Parathyroid adenoma (tissue), 2 donors: ENCODE measurements at regions not wholly inside any gene's neighbourhood (a gene's known extent, or its start where the extent isn't known, plus 50 kb on each side); places are given as distances from the start of the nearest gene placed in this dataset.
"Not testable (repeated sequence)": the region's sequence is repeated elsewhere in the genome, so short reads cannot be mapped to it uniquely, and the experiment has no call there.

Experiments
- H2AFZ ChIP-seq: fragments of 300-600 bp; sonication (generic); one replicate; pipeline ENCODE4 v1.7.0; 2017; ENCODE audit warnings: antibody characterized with exemption, mild to moderate bottlenecking
- H3K27ac ChIP-seq: fragments of 300-600 bp; sonication (generic); one replicate; pipeline ENCODE4 v1.7.0; 2017
- H3K27me3 ChIP-seq: fragments of 300-600 bp; sonication (generic); one replicate; pipeline ENCODE4 v1.7.0; 2017; ENCODE audit warnings: low read length; ENCODE audit not compliant: control insufficient read depth, insufficient read depth
- H3K36me3 ChIP-seq: fragments of 300-600 bp; sonication (generic); one replicate; pipeline ENCODE4 v1.7.0; 2017; ENCODE audit warnings: low read length; ENCODE audit not compliant: control insufficient read depth, insufficient read depth
- H3K4me1 ChIP-seq: fragments of 300-600 bp; sonication (generic); one replicate; pipeline ENCODE4 v1.7.0; 2017; ENCODE audit warnings: control low read depth
- H3K4me2 ChIP-seq: fragments of 300-600 bp; sonication (generic); one replicate; pipeline ENCODE4 v1.7.0; 2017; ENCODE audit warnings: low read length
- H3K4me3 ChIP-seq: fragments of 300-600 bp; sonication (generic); one replicate; pipeline ENCODE4 v1.7.0; 2017; ENCODE audit warnings: low read depth, low read length
- H3K79me2 ChIP-seq: fragments of 300-600 bp; sonication (generic); one replicate; pipeline ENCODE4 v1.7.0; 2017; ENCODE audit warnings: control low read depth
- H3K9ac ChIP-seq: fragments of 300-600 bp; sonication (generic); one replicate; pipeline ENCODE4 v1.7.0; 2017; ENCODE audit warnings: mild to moderate bottlenecking
- H3K9me3 ChIP-seq: fragments of 300-600 bp; sonication (generic); one replicate; pipeline ENCODE4 v1.7.0; 2017; ENCODE audit warnings: low read length; ENCODE audit not compliant: control insufficient read depth
- TF ChIP-seq, protein P1 (sequence below): fragments of 300-600 bp; sonication (generic); IDR thresholded peaks from one replicate; pipeline ENCODE4 v1.7.0; 2017; ENCODE audit warnings: antibody characterized with exemption, mild to moderate bottlenecking
- donor health status: primary hyperparathyroidism.

DNA sequence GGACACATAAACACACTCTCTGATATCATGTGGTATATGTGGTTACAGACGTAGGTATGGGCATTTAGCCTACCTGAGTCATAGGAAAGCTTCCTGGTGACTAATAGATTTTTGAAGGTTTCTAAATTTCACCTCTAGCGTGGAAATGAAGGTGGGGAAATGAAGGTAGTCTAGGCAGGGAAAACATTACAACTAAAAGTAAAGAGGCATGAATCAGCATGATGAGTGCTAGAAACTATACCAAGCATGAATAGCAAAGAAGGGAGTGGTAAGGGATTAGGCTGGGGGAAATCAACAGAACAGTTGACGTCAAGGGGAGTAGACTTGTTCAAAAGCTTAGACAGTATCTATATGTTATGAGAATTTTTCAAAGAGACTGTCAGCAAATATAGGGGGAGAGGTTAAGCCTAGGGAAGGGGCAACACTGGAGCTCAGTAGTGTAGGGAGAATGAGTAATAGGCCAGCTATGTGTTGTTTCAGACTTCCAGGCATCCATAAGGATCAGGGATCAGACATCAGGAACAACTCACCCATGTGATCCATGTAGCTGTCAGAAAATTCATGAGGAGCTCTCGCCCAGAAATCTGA lies 279.3 kb upstream of the DIPK2B start:
- no peak overlapping the region for H3K27ac ChIP-seq
- H3K9ac ChIP-seq: no peak overlapping the region
- no peak overlapping the region for H3K4me3 ChIP-seq
- H3K9me3 ChIP-seq: no peaks in the 10 kb centered on the region
- H3K27me3 ChIP-seq: no peaks in the 10 kb centered on the region
- no peak overlapping the region for H3K4me2 ChIP-seq
- TF ChIP-seq, protein P1, sequence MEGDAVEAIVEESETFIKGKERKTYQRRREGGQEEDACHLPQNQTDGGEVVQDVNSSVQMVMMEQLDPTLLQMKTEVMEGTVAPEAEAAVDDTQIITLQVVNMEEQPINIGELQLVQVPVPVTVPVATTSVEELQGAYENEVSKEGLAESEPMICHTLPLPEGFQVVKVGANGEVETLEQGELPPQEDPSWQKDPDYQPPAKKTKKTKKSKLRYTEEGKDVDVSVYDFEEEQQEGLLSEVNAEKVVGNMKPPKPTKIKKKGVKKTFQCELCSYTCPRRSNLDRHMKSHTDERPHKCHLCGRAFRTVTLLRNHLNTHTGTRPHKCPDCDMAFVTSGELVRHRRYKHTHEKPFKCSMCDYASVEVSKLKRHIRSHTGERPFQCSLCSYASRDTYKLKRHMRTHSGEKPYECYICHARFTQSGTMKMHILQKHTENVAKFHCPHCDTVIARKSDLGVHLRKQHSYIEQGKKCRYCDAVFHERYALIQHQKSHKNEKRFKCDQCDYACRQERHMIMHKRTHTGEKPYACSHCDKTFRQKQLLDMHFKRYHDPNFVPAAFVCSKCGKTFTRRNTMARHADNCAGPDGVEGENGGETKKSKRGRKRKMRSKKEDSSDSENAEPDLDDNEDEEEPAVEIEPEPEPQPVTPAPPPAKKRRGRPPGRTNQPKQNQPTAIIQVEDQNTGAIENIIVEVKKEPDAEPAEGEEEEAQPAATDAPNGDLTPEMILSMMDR: no peak
- H3K36me3 ChIP-seq: no peaks in the 10 kb centered on the region
- H2AFZ ChIP-seq: no peak overlapping the region
- H3K4me1 ChIP-seq: no peaks in the 10 kb centered on the region
- H3K79me2 ChIP-seq: no peaks in the 10 kb centered on the region

DNA sequence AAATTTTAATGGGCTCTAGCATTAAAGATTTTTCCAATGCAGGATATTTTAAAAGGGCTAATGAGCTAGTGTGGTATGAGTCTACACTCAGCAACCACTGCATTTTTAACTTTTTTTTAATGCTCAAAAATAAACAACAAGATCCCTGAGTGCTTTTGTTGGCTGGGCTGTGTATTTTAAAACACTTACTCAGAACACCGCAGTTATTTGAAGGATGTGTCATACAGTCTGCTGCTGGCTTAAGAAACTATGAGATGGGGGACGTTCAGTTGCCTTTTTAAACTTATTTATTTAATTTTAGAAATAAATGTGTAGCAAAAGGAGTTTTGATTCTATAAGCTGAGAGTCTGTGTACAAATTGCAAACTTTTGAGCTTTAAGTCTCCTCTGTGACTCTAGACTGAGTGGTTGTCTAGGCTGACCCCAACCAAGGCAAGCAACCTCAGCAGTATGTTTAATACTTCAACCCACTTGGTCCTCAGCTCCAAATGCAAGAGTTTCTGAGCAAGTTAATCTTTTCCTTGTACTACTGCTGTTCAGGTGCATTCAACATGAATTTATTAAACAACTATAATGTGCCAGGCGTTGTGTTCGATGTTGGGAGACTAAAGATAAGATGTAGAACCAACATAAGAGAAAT lies 278.6 kb upstream of the DIPK2B start:
- no peaks in the 10 kb centered on the region for H3K79me2 ChIP-seq
- no peak overlapping the region for H2AFZ ChIP-seq
- TF ChIP-seq, protein P1: no peak
- H3K9ac ChIP-seq: no peak overlapping the region
- no peak overlapping the region for H3K27ac ChIP-seq
- no peaks in the 10 kb centered on the region for H3K27me3 ChIP-seq
- H3K4me2 ChIP-seq: no peak overlapping the region
- no peaks in the 10 kb centered on the region for H3K36me3 ChIP-seq
- H3K4me3 ChIP-seq: no peak overlapping the region
- no peaks in the 10 kb centered on the region for H3K4me1 ChIP-seq
- H3K9me3 ChIP-seq: no peaks in the 10 kb centered on the region

DNA sequence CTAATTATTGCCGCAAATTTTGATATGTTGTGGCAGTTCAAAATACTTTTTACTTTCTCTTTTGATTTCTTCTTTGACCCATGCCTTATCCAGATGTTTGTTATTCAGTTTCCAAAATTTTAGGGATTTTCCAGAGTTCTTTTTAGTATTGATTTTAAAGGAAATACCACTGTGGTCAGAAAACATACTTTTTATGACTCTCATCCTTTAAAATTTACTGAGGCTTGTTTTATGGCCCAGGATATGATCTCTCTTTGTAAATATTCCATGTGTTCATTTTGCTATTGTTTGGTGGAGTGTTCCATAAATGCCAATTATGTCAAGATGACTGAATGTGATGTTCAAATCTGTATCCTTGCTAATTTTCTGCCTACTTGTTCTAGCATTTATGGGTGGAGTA lies 272.3 kb upstream of the DIPK2B start:
- H3K9ac ChIP-seq: no peak overlapping the region
- no peaks in the 10 kb centered on the region for H3K36me3 ChIP-seq
- H3K27ac ChIP-seq: no peak overlapping the region
- no peak overlapping the region for H3K4me2 ChIP-seq
- no peaks in the 10 kb centered on the region for H3K4me1 ChIP-seq
- no peaks in the 10 kb centered on the region for H3K9me3 ChIP-seq
- H3K27me3 ChIP-seq: no peaks in the 10 kb centered on the region
- TF ChIP-seq, protein P1: no peak
- H3K79me2 ChIP-seq: no peaks in the 10 kb centered on the region
- no peak overlapping the region for H2AFZ ChIP-seq
- H3K4me3 ChIP-seq: no peak overlapping the region

DNA sequence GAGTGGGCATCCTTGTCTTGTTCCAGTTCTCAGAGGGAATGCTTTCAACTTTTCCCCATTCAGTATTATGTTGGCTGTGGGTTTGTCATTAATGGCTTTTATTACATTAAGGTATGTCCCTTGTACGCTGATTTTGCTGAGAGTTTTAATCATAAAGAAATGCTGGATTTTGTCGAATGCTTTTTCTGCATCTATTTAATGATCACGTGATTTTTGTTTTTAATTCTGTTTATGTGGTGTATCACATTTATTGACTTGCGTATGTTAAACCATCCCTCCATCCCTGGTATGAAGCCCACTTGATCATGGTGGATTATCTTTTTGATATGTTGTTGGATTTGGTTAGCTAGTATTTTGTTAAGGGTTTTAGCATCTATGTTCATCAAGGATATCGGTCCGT lies 266.9 kb upstream of the DIPK2B start:
- H3K36me3 ChIP-seq, H3K79me2 ChIP-seq, H2AFZ ChIP-seq, H3K4me1 ChIP-seq, H3K27ac ChIP-seq, H3K27me3 ChIP-seq, H3K9me3 ChIP-seq, H3K9ac ChIP-seq, H3K4me3 ChIP-seq, H3K4me2 ChIP-seq: not testable (repeated sequence)

DNA sequence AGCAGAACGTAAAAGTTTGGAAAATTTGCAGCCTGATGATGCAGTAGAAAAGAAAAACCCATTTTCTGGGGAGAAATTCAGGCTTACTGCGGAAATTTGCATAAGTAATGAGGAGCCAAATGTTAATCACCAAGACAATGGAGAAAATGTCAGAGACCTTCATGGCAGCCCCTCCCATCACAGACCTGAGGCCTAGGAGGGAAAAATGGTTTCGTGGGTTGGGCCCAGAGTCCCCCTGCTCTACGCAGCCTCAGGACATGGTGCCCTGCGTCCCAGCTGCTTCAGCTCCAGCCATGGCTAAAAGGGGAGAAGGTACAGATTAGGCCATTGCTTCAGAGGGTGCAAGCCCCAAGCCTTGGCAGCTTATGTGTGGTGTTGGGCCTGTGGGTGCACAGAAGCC lies 255.1 kb upstream of the DIPK2B start:
- H3K9ac ChIP-seq, H3K4me3 ChIP-seq, H3K27me3 ChIP-seq, H3K9me3 ChIP-seq, H3K27ac ChIP-seq, H3K36me3 ChIP-seq, H3K79me2 ChIP-seq, H3K4me2 ChIP-seq, H2AFZ ChIP-seq, H3K4me1 ChIP-seq: not testable (repeated sequence)

DNA sequence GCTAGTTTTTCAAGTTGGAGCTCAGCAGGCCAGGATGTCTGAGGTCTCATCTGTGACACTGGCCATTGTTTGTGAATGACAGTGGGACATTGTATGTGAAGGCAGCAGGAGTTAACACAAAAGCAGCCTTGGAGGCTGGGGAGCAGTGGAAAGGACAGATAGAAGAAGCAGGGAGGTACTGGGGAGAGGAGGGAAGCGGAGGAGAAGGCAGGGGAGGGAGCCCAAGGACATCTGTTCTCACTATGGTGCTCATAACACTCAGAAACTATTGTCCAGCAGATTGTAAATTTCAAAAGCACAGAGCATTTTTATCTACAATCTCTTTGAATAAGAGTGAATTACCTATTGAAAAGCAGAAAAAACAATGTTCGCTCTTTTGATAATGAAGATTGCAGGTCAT lies 253.6 kb upstream of the DIPK2B start:
- Histone ChIP-seq H3K4me1 (no peaks in the 10 kb centered on the region), H3K4me2 (no peak overlapping the region), H3K9me3 (no peaks in the 10 kb centered on the region), H2AFZ (no peak overlapping the region), H3K9ac (no peak overlapping the region), H3K4me3 (no peak overlapping the region), H3K27me3 (no peaks in the 10 kb centered on the region), H3K79me2 (no peaks in the 10 kb centered on the region), H3K27ac (no peak overlapping the region), H3K36me3 (no peaks in the 10 kb centered on the region)
- TF ChIP-seq, protein P1: no peak
